Osteocyte (in vitro differentiated cells): ENCODE measurements at regions not wholly inside any gene's neighbourhood (a gene's known extent, or its start where the extent isn't known, plus 50 kb on each side); places are given as distances from the start of the nearest gene placed in this dataset.

ENCODE experiments used
- DNase-seq: peaks from one replicate; pipeline ENCODE4 v3.0.0; 2021; ENCODE audit warnings: mixed read lengths; ENCODE audit not compliant: unreplicated experiment; ENCODE audit errors: extremely low spot score
- H3K27ac Mint-ChIP-seq: one replicate; pipeline ENCODE4 v1.8.0; 2021; ENCODE audit warnings: mild to moderate bottlenecking, mixed read lengths; ENCODE audit not compliant: unreplicated experiment
- H3K27me3 Mint-ChIP-seq: one replicate; pipeline ENCODE4 v1.8.0; 2021; ENCODE audit warnings: mixed read lengths; ENCODE audit not compliant: unreplicated experiment
- H3K36me3 Mint-ChIP-seq: one replicate; pipeline ENCODE4 v1.8.0; 2021; ENCODE audit warnings: mixed read lengths; ENCODE audit not compliant: unreplicated experiment
- H3K4me1 Mint-ChIP-seq: one replicate; pipeline ENCODE4 v1.8.0; 2021; ENCODE audit warnings: mixed read lengths; ENCODE audit not compliant: unreplicated experiment
- H3K4me3 Mint-ChIP-seq: one replicate; pipeline ENCODE4 v1.8.0; 2021; ENCODE audit warnings: mild to moderate bottlenecking, moderate library complexity, mixed read lengths; ENCODE audit not compliant: unreplicated experiment
- H3K9me3 Mint-ChIP-seq: one replicate; pipeline ENCODE4 v1.8.0; 2021; ENCODE audit warnings: mixed read lengths; ENCODE audit not compliant: unreplicated experiment
- TF ChIP-seq, protein P1 (sequence below): fragments of 200-600 bp; sonication (generic); IDR thresholded peaks from 2 replicates; pipeline ENCODE4 v1.5.0; 2021; ENCODE audit warnings: antibody characterized with exemption, mild to moderate bottlenecking, moderate library complexity

- H3K36me3 Mint-ChIP-seq: peaks cover 2% of the 10 kb centered on the region
- TF ChIP-seq, protein P1, sequence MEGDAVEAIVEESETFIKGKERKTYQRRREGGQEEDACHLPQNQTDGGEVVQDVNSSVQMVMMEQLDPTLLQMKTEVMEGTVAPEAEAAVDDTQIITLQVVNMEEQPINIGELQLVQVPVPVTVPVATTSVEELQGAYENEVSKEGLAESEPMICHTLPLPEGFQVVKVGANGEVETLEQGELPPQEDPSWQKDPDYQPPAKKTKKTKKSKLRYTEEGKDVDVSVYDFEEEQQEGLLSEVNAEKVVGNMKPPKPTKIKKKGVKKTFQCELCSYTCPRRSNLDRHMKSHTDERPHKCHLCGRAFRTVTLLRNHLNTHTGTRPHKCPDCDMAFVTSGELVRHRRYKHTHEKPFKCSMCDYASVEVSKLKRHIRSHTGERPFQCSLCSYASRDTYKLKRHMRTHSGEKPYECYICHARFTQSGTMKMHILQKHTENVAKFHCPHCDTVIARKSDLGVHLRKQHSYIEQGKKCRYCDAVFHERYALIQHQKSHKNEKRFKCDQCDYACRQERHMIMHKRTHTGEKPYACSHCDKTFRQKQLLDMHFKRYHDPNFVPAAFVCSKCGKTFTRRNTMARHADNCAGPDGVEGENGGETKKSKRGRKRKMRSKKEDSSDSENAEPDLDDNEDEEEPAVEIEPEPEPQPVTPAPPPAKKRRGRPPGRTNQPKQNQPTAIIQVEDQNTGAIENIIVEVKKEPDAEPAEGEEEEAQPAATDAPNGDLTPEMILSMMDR: no peak
- peaks cover 10% of the 10 kb centered on the region for H3K4me1 Mint-ChIP-seq
- no peaks in the 10 kb centered on the region for H3K27me3 Mint-ChIP-seq
- no peak overlapping the region for H3K27ac Mint-ChIP-seq
- no peak overlapping the region for H3K4me3 Mint-ChIP-seq
- no peak for DNase-seq
- H3K9me3 Mint-ChIP-seq: peaks cover 17% of the 10 kb centered on the region
These were observed 347.2 kb upstream of the TRIB2 start for GRCh38 chr2:12369566-12369965.

DNA sequence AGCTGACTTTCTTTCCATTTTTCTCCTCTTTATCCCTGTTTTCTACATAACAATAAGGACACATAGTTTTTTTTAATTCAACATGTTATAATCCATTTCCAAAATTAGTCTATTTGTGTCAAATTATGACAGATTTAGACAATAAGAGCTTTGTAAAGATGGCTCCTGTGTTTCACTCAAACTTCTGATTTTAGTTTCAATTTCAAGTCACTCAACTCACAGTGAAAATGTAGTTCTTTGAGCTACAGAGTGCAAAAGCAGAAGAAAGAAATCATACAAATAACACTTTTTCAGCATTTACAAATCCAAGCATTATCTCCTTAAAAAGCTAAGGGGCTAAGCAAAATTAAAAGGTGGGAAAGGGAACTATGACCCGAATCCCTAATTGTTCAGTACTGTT, 340.7 kb upstream of the TRIB2 start:
- Mint-ChIP-seq H3K4me1 (peaks cover 10% of the 10 kb centered on the region), H3K36me3 (peaks cover 3% of the 10 kb centered on the region), H3K4me3 (no peak overlapping the region)

DNA sequence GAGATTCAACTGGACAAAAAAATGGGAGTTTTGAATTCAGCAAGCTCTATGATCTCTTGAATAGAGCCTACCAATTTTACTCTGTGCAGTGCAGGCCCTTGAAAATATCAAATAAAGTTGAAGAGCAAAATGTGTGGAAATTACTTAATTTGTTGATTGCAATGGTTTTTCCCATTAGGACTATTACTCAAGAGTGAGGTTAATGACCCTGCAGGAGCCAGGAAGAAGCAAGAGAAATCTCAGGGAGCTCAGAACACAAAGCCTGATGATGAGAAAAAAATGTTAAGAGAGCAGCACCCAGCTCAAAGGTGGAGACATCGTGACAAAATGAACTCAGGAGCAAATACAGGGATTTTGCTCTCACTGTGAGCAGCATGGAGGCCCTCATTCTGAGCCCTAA, 337.6 kb upstream of the TRIB2 start:
- no peak overlapping the region for H3K4me3 Mint-ChIP-seq
- TF ChIP-seq, protein P1: no peak
- DNase-seq: no peak
- peaks cover 3% of the 10 kb centered on the region for H3K36me3 Mint-ChIP-seq
- no peaks in the 10 kb centered on the region for H3K9me3 Mint-ChIP-seq
- H3K4me1 Mint-ChIP-seq: peaks cover 17% of the 10 kb centered on the region
- H3K27me3 Mint-ChIP-seq: no peaks in the 10 kb centered on the region
- no peak overlapping the region for H3K27ac Mint-ChIP-seq

More for the DNA sequence above, 340.7 kb upstream of the TRIB2 start:
- TF ChIP-seq, protein P1: no peak
- Mint-ChIP-seq H3K9me3 (no peaks in the 10 kb centered on the region), H3K27ac (no peak overlapping the region), H3K27me3 (no peaks in the 10 kb centered on the region)
- no peak for DNase-seq

DNA sequence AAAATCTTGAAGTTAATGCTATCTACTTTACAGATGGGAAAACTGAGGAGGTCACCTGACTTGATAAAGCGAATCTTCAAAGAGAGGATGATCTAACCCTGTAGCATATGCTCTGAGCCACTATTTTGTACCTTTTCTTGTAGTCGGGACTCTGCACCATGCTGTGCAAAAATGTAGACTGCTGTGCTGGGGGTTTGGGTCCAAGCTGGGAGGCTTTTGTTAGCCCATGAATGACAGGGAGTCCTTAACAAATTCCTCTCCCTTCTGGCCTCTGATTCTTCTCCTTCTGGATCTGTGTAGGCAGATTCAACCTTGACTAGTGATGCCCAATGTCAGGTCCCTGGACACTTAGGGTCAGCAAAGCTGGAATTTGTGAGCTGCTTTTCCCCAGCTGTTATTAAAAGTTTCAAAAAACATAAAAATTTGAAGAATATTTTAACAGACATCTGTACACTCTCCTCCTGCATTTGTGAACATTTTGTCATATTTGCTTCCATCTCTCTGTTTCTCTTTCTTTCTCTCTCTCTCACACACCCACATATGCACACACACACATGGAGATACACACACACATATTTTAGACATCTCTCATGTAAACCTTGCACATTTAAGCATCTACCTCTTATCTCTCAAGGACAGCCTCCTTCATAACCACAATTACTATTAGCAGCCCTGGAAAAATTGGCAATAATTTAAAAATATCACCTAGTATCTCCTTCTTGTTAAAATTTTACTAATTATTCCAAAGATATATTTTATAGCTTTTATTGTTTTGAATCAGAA, 335.0 kb upstream of the TRIB2 start:
- TF ChIP-seq, protein P1: no peak
- Mint-ChIP-seq H3K4me1 (peaks cover 15% of the 10 kb centered on the region), H3K27ac (peak overlapping the region; percentile 17), H3K27me3 (no peaks in the 10 kb centered on the region), H3K9me3 (peaks cover 7% of the 10 kb centered on the region), H3K36me3 (peaks cover 3% of the 10 kb centered on the region), H3K4me3 (no peak overlapping the region)
- no peak for DNase-seq

DNA sequence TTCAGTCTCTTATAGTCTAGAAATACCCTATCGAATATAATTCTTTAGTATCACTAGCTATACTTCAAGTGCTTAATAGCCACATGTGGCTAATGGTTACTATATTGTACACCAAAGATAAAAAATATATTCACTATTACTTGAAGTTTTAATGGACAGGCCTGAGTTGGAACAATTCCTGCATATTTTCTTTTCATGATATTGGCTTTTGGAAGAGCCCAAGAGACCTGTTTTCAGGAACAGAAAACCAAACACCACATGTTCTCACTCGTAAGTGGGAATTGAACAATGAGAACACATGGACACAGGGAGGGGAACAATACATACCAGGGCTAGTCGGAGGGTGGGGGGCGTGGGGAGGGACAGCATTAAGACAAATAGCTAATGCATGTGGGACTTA, 334.4 kb upstream of the TRIB2 start:
- Mint-ChIP-seq H3K4me3 (no peak overlapping the region), H3K9me3 (peaks cover 7% of the 10 kb centered on the region), H3K4me1 (peaks cover 15% of the 10 kb centered on the region)

More for the DNA sequence above, 334.4 kb upstream of the TRIB2 start:
- Mint-ChIP-seq H3K27ac (no peak overlapping the region), H3K36me3 (peaks cover 3% of the 10 kb centered on the region), H3K27me3 (no peaks in the 10 kb centered on the region)
- TF ChIP-seq, protein P1: no peak
- DNase-seq: no peak
